ENCODE measurements at regions not wholly inside any gene's neighbourhood (a gene's known extent, or its start where the extent isn't known, plus 50 kb on each side); places are given as distances from the start of the nearest gene placed in this dataset.

DNA sequence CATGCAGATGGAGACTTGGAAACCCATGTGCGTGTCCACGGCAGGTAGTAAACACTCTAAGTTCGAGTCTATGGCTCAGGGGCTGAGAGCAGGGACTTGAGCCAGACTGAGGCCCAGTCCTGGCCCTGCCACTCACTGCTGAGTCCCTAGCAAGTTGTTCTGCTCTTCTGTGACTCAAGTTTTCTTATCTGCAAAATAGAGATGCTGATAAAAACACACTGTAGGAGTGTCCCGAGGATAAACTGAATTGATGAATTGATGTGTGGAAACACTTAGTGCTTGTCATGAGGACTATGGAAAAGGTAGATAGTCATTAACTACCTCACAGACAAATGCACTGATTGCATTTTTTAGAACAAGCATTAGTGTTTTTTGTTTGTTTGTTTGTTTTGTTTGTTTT, 73.2 kb downstream of the BOLA3 start (continued):
- TF ChIP-seq, protein P1, sequence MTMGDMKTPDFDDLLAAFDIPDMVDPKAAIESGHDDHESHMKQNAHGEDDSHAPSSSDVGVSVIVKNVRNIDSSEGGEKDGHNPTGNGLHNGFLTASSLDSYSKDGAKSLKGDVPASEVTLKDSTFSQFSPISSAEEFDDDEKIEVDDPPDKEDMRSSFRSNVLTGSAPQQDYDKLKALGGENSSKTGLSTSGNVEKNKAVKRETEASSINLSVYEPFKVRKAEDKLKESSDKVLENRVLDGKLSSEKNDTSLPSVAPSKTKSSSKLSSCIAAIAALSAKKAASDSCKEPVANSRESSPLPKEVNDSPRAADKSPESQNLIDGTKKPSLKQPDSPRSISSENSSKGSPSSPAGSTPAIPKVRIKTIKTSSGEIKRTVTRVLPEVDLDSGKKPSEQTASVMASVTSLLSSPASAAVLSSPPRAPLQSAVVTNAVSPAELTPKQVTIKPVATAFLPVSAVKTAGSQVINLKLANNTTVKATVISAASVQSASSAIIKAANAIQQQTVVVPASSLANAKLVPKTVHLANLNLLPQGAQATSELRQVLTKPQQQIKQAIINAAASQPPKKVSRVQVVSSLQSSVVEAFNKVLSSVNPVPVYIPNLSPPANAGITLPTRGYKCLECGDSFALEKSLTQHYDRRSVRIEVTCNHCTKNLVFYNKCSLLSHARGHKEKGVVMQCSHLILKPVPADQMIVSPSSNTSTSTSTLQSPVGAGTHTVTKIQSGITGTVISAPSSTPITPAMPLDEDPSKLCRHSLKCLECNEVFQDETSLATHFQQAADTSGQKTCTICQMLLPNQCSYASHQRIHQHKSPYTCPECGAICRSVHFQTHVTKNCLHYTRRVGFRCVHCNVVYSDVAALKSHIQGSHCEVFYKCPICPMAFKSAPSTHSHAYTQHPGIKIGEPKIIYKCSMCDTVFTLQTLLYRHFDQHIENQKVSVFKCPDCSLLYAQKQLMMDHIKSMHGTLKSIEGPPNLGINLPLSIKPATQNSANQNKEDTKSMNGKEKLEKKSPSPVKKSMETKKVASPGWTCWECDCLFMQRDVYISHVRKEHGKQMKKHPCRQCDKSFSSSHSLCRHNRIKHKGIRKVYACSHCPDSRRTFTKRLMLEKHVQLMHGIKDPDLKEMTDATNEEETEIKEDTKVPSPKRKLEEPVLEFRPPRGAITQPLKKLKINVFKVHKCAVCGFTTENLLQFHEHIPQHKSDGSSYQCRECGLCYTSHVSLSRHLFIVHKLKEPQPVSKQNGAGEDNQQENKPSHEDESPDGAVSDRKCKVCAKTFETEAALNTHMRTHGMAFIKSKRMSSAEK (CRISPR knock-in tag; IDR thresholded peaks at IDR 0.05; ENCODE audit: borderline replicate concordance) = no peak
- no peak for TF ChIP-seq ELF4 (CRISPR knock-in tag; IDR thresholded peaks at IDR 0.05; ENCODE audit: low read depth)
- TF ChIP-seq TEAD1 (CRISPR knock-in tag; IDR thresholded peaks at IDR 0.05) = no peak
- no peak for TF ChIP-seq MYBL2 (CRISPR knock-in tag; IDR thresholded peaks at IDR 0.05)
- TF ChIP-seq GABPB1 (CRISPR knock-in tag; IDR thresholded peaks at IDR 0.05) = no peak
- TF ChIP-seq, protein P2, sequence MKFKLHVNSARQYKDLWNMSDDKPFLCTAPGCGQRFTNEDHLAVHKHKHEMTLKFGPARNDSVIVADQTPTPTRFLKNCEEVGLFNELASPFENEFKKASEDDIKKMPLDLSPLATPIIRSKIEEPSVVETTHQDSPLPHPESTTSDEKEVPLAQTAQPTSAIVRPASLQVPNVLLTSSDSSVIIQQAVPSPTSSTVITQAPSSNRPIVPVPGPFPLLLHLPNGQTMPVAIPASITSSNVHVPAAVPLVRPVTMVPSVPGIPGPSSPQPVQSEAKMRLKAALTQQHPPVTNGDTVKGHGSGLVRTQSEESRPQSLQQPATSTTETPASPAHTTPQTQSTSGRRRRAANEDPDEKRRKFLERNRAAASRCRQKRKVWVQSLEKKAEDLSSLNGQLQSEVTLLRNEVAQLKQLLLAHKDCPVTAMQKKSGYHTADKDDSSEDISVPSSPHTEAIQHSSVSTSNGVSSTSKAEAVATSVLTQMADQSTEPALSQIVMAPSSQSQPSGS (CRISPR knock-in tag; IDR thresholded peaks at IDR 0.05; ENCODE audit: borderline replicate concordance, low read depth) = no peak
- TF ChIP-seq, protein P3, sequence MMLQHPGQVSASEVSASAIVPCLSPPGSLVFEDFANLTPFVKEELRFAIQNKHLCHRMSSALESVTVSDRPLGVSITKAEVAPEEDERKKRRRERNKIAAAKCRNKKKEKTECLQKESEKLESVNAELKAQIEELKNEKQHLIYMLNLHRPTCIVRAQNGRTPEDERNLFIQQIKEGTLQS (CRISPR knock-in tag; conservative IDR thresholded peaks at IDR 0.05) = no peak
- TF ChIP-seq, protein P4, sequence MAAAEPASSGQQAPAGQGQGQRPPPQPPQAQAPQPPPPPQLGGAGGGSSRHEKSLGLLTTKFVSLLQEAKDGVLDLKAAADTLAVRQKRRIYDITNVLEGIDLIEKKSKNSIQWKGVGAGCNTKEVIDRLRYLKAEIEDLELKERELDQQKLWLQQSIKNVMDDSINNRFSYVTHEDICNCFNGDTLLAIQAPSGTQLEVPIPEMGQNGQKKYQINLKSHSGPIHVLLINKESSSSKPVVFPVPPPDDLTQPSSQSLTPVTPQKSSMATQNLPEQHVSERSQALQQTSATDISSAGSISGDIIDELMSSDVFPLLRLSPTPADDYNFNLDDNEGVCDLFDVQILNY (CRISPR knock-in tag; IDR thresholded peaks at IDR 0.05) = no peak
- TF ChIP-seq, protein P5, sequence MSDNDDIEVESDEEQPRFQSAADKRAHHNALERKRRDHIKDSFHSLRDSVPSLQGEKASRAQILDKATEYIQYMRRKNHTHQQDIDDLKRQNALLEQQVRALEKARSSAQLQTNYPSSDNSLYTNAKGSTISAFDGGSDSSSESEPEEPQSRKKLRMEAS (CRISPR knock-in tag; IDR thresholded peaks at IDR 0.05) = no peak
- no peak for TF ChIP-seq NR3C1 (CRISPR knock-in tag; conservative IDR thresholded peaks at IDR 0.05; ENCODE audit: low read depth)
- TF ChIP-seq, protein P6, sequence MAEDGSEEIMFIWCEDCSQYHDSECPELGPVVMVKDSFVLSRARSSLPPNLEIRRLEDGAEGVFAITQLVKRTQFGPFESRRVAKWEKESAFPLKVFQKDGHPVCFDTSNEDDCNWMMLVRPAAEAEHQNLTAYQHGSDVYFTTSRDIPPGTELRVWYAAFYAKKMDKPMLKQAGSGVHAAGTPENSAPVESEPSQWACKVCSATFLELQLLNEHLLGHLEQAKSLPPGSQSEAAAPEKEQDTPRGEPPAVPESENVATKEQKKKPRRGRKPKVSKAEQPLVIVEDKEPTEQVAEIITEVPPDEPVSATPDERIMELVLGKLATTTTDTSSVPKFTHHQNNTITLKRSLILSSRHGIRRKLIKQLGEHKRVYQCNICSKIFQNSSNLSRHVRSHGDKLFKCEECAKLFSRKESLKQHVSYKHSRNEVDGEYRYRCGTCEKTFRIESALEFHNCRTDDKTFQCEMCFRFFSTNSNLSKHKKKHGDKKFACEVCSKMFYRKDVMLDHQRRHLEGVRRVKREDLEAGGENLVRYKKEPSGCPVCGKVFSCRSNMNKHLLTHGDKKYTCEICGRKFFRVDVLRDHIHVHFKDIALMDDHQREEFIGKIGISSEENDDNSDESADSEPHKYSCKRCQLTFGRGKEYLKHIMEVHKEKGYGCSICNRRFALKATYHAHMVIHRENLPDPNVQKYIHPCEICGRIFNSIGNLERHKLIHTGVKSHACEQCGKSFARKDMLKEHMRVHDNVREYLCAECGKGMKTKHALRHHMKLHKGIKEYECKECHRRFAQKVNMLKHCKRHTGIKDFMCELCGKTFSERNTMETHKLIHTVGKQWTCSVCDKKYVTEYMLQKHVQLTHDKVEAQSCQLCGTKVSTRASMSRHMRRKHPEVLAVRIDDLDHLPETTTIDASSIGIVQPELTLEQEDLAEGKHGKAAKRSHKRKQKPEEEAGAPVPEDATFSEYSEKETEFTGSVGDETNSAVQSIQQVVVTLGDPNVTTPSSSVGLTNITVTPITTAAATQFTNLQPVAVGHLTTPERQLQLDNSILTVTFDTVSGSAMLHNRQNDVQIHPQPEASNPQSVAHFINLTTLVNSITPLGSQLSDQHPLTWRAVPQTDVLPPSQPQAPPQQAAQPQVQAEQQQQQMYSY (CRISPR knock-in tag; IDR thresholded peaks at IDR 0.05) = no peak
- TF ChIP-seq, protein P7, sequence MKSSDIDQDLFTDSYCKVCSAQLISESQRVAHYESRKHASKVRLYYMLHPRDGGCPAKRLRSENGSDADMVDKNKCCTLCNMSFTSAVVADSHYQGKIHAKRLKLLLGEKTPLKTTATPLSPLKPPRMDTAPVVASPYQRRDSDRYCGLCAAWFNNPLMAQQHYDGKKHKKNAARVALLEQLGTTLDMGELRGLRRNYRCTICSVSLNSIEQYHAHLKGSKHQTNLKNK (CRISPR knock-in tag; IDR thresholded peaks at IDR 0.05) = no peak
- TF ChIP-seq, protein P8, sequence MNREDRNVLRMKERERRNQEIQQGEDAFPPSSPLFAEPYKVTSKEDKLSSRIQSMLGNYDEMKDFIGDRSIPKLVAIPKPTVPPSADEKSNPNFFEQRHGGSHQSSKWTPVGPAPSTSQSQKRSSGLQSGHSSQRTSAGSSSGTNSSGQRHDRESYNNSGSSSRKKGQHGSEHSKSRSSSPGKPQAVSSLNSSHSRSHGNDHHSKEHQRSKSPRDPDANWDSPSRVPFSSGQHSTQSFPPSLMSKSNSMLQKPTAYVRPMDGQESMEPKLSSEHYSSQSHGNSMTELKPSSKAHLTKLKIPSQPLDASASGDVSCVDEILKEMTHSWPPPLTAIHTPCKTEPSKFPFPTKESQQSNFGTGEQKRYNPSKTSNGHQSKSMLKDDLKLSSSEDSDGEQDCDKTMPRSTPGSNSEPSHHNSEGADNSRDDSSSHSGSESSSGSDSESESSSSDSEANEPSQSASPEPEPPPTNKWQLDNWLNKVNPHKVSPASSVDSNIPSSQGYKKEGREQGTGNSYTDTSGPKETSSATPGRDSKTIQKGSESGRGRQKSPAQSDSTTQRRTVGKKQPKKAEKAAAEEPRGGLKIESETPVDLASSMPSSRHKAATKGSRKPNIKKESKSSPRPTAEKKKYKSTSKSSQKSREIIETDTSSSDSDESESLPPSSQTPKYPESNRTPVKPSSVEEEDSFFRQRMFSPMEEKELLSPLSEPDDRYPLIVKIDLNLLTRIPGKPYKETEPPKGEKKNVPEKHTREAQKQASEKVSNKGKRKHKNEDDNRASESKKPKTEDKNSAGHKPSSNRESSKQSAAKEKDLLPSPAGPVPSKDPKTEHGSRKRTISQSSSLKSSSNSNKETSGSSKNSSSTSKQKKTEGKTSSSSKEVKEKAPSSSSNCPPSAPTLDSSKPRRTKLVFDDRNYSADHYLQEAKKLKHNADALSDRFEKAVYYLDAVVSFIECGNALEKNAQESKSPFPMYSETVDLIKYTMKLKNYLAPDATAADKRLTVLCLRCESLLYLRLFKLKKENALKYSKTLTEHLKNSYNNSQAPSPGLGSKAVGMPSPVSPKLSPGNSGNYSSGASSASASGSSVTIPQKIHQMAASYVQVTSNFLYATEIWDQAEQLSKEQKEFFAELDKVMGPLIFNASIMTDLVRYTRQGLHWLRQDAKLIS (CRISPR knock-in tag; IDR thresholded peaks at IDR 0.05; ENCODE audit: borderline replicate concordance) = no peak
- TF ChIP-seq SMAD3 (CRISPR knock-in tag; IDR thresholded peaks at IDR 0.05; ENCODE audit: borderline replicate concordance) = no peak

Measured in WTC11 (cell line).